C4-2B (cell line): ENCODE measurements at regions not wholly inside any gene's neighbourhood (a gene's known extent, or its start where the extent isn't known, plus 50 kb on each side); places are given as distances from the start of the nearest gene placed in this dataset.
"Not testable (repeated sequence)": the region's sequence is repeated elsewhere in the genome, so short reads cannot be mapped to it uniquely, and the experiment has no call there.

Experiments used
- ZFX ChIP-seq: fragments of 450-650 bp; IDR thresholded peaks from 2 replicates; pipeline ENCODE4 v1.6.1; 2017
- TF ChIP-seq, protein P1 (sequence below): fragments of 450-650 bp; conservative IDR thresholded peaks from 2 replicates; pipeline ENCODE4 v1.5.1; 2017; ENCODE audit warnings: mild to moderate bottlenecking

DNA sequence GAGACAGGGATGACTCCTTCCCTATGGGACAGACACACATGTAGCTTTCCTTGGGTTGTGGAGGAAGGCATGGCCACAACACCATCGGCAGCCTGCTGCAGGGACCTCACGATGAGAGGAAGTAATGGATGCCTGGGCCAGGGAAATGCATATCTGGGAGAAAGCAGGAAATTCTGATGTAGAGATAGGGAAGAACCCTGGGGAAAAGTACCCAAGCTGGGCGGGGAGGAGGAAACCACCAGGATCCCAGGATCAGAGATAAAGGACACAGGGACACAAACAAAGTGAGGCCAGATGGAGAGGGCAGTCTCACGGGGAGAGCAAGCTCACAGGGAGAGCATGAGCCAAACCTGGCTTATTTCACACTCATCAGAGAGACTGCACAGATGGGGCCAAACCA is 294.7 kb upstream of the TEKT4 start:
- TF ChIP-seq, protein P1, sequence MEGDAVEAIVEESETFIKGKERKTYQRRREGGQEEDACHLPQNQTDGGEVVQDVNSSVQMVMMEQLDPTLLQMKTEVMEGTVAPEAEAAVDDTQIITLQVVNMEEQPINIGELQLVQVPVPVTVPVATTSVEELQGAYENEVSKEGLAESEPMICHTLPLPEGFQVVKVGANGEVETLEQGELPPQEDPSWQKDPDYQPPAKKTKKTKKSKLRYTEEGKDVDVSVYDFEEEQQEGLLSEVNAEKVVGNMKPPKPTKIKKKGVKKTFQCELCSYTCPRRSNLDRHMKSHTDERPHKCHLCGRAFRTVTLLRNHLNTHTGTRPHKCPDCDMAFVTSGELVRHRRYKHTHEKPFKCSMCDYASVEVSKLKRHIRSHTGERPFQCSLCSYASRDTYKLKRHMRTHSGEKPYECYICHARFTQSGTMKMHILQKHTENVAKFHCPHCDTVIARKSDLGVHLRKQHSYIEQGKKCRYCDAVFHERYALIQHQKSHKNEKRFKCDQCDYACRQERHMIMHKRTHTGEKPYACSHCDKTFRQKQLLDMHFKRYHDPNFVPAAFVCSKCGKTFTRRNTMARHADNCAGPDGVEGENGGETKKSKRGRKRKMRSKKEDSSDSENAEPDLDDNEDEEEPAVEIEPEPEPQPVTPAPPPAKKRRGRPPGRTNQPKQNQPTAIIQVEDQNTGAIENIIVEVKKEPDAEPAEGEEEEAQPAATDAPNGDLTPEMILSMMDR: not testable (repeated sequence)
- not testable (repeated sequence) for TF ChIP-seq ZFX
